Activated T-helper 1 cell treated with anti-CD3 and anti-CD28 coated beads, Interleukin-12 subunit alpha, Interleukin-12 subunit beta, Interleukin-2, Interleukin-4 antibody, amounts not matched to agents 30 ng/mL and 10 ng/mL and 1 ng/mL, durations not matched to agents 14 hours and 24 hours and 36 hours (primary cell): ENCODE measurements at regions not wholly inside any gene's neighbourhood (a gene's known extent, or its start where the extent isn't known, plus 50 kb on each side); places are given as distances from the start of the nearest gene placed in this dataset.

Experiments
- DNase-seq: peaks from one replicate; pipeline ENCODE4 v3.0.0; 2021; ENCODE audit warnings: low spot score
- H3K27ac Mint-ChIP-seq: one replicate; pipeline ENCODE4 v1.8.0; 2021; ENCODE audit warnings: mild to moderate bottlenecking, mixed read lengths
- H3K27me3 Mint-ChIP-seq: one replicate; pipeline ENCODE4 v1.8.0; 2022; ENCODE audit warnings: mild to moderate bottlenecking, moderate library complexity, mixed read lengths; ENCODE audit not compliant: insufficient read depth
- H3K36me3 Mint-ChIP-seq: one replicate; pipeline ENCODE4 v1.8.0; 2021; ENCODE audit warnings: low read depth, mixed read lengths
- H3K4me1 Mint-ChIP-seq: one replicate; pipeline ENCODE4 v1.8.0; 2021; ENCODE audit warnings: low read depth, mixed read lengths
- H3K4me3 Mint-ChIP-seq: one replicate; pipeline ENCODE4 v1.8.0; 2021; ENCODE audit warnings: mild to moderate bottlenecking, moderate library complexity, mixed read lengths
- H3K9me3 Mint-ChIP-seq: one replicate; pipeline ENCODE4 v1.8.0; 2021; ENCODE audit warnings: mixed read lengths
- intact Hi-C: fragments of 100-400 bp; cut with micrococcal nuclease; formaldehyde crosslinking; loops from one replicate; pipeline ENCODE4 v1.15.1; 2024

DNA sequence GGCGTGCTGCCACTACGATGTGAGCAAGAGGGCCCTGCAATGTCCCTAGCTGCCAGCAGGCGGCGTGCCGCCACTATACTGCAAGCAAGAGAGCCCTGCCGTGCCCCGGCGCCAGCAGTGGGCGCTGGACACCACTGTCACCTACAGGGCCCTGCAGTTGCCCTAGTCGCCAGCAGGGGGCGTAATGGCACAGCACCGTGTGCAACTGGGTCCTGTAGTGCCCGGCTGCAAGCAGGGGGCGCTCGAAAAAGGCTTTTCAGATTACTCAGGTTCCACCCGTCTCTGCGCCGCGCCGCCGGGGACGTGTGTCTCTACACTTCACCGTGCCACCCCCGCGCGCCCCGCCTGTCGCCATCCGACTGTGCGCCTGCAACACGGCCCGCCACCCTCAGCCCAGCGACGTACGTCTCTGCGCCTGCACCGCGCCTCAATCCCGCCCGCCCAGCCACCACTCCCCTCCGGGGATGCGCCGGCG is 1356.9 kb downstream of the TMEM121 start:
- no peak overlapping the region for H3K4me3 Mint-ChIP-seq
- H3K27me3 Mint-ChIP-seq = peaks cover 3% of the 10 kb centered on the region
- no peak for DNase-seq
- H3K9me3 Mint-ChIP-seq = no peaks in the 10 kb centered on the region
- no peaks in the 10 kb centered on the region for H3K36me3 Mint-ChIP-seq
- no peak overlapping the region for H3K27ac Mint-ChIP-seq
- H3K4me1 Mint-ChIP-seq = no peaks in the 10 kb centered on the region
- intact Hi-C loops = no loop called here
